ENCODE measurements at regions not wholly inside any gene's neighbourhood (a gene's known extent, or its start where the extent isn't known, plus 50 kb on each side); places are given as distances from the start of the nearest gene placed in this dataset.

DNA sequence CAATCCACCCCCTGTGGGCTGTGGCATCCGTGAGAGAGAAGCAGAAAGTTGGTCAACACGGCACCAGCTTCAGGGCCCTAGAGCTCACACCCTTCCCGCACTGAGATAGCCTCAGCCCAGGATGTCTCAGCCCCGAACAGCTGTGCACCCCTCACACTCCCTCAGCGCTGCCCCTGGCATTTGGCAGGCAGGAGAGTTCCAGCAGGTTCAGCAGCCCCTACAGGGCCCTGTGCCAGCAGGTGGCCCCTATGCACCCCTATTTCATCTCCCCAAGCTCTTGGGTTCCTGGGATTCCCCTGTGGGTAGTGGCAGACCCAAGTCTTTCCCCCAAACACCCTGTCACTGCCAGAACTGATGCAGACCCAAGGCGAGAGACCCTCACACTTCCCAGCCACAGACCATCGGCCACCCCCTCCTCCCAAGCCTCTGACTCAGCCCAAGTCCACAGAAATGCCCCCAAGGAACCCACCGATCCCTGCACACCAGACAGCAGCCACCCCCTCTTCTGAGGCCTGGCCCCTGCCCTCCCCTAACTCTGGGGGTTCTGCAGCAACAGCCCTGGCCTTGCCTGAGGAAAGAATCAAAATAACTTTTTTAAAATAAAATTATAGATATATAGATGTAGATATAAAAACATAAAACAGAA, 183.6 kb downstream of the IGLL1 start:
- Histone ChIP-seq H2AFZ (ENCODE audit: low read depth, low read length, severe bottlenecking) (no peak overlapping the region), H3K27ac (ENCODE audit: low read depth, low read length) (no peak overlapping the region), H3K79me2 (ENCODE audit: insufficient read depth, low read length) (no peaks in the 10 kb centered on the region), H3K36me3 (ENCODE audit: low read length) (no peaks in the 10 kb centered on the region), H3K4me3 (ENCODE audit: insufficient read depth, low read length, poor library complexity, severe bottlenecking) (no peak overlapping the region), H4K20me1 (ENCODE audit: low read depth, low read length) (no peaks in the 10 kb centered on the region), H3K9ac (ENCODE audit: low read length) (no peak overlapping the region), H3F3A (ENCODE audit: insufficient read depth) (no peaks in the 10 kb centered on the region), H3K9me2 (replicated peaks; ENCODE audit: insufficient read depth, low read length) (no peaks in the 10 kb centered on the region), H3K27me3 (ENCODE audit: low read length) (no peaks in the 10 kb centered on the region), H3K9me3 (ENCODE audit: insufficient read depth, low read length) (no peaks in the 10 kb centered on the region), H3K4me2 (ENCODE audit: low read depth, low read length, poor library complexity, severe bottlenecking) (no peak overlapping the region)
- TF ChIP-seq, protein P1, sequence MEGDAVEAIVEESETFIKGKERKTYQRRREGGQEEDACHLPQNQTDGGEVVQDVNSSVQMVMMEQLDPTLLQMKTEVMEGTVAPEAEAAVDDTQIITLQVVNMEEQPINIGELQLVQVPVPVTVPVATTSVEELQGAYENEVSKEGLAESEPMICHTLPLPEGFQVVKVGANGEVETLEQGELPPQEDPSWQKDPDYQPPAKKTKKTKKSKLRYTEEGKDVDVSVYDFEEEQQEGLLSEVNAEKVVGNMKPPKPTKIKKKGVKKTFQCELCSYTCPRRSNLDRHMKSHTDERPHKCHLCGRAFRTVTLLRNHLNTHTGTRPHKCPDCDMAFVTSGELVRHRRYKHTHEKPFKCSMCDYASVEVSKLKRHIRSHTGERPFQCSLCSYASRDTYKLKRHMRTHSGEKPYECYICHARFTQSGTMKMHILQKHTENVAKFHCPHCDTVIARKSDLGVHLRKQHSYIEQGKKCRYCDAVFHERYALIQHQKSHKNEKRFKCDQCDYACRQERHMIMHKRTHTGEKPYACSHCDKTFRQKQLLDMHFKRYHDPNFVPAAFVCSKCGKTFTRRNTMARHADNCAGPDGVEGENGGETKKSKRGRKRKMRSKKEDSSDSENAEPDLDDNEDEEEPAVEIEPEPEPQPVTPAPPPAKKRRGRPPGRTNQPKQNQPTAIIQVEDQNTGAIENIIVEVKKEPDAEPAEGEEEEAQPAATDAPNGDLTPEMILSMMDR (IDR thresholded peaks at IDR 0.05; ENCODE audit: insufficient read depth, low read length, poor library complexity, severe bottlenecking): no peak
- TF ChIP-seq EZH2phosphoT487 (conservative IDR thresholded peaks at IDR 0.05; ENCODE audit: low read length): no peak

DNA sequence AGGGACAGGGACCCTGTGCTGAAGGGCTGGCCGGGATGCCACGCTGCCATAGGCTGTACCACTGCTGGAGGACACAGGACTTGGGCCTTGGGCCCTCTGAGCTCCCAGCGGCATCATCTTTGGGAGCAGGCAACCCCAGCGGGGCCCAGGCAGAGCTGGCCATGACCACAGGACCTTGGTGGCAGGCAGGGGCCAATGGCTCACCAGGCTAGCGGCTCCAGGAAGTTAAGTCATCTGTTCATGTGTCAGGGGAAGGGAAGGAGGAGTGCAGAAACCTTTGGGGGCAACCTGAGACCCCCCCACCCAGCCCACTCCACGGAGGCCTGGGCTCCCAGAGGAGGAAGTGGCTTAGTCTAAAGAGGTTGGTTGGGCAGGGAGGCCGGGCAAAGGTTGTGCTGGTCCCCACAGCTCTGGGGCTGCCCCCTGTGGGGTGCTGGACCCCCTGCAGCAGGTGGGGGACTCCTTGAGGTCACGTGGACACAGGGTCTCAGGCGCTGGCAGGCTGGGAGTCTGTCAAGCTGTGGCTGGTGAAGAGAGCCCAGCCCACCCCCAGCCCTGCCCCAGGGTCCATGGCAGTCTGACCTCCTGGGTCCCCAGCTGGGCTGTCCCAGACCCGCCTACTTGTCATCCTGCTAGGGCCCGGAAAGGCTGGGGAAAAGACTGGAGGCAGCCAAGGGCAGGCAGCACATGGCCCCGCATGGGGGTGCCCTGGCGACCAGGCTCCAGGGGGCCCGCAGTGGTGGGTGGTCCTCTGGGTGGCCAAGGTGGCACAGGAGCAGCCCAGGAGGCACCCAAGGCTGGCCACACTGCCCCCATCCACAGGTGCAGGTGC, 184.3 kb downstream of the IGLL1 start:
- no peak overlapping the region for H3K4me3 ChIP-seq (ENCODE audit: insufficient read depth, low read length, poor library complexity, severe bottlenecking)
- H3K36me3 ChIP-seq (ENCODE audit: low read length): no peaks in the 10 kb centered on the region
- H3F3A ChIP-seq (ENCODE audit: insufficient read depth): no peaks in the 10 kb centered on the region
- H3K27ac ChIP-seq (ENCODE audit: low read depth, low read length): no peak overlapping the region
- no peak for TF ChIP-seq EZH2phosphoT487 (conservative IDR thresholded peaks at IDR 0.05; ENCODE audit: low read length)
- H3K9me3 ChIP-seq (ENCODE audit: insufficient read depth, low read length): no peaks in the 10 kb centered on the region
- no peaks in the 10 kb centered on the region for H3K9me2 ChIP-seq (replicated peaks; ENCODE audit: insufficient read depth, low read length)
- H3K9ac ChIP-seq (ENCODE audit: low read length): no peak overlapping the region
- no peaks in the 10 kb centered on the region for H3K27me3 ChIP-seq (ENCODE audit: low read length)
- no peaks in the 10 kb centered on the region for H4K20me1 ChIP-seq (ENCODE audit: low read depth, low read length)
- no peak overlapping the region for H2AFZ ChIP-seq (ENCODE audit: low read depth, low read length, severe bottlenecking)
- no peaks in the 10 kb centered on the region for H3K79me2 ChIP-seq (ENCODE audit: insufficient read depth, low read length)
- H3K4me2 ChIP-seq (ENCODE audit: low read depth, low read length, poor library complexity, severe bottlenecking): no peak overlapping the region

DNA sequence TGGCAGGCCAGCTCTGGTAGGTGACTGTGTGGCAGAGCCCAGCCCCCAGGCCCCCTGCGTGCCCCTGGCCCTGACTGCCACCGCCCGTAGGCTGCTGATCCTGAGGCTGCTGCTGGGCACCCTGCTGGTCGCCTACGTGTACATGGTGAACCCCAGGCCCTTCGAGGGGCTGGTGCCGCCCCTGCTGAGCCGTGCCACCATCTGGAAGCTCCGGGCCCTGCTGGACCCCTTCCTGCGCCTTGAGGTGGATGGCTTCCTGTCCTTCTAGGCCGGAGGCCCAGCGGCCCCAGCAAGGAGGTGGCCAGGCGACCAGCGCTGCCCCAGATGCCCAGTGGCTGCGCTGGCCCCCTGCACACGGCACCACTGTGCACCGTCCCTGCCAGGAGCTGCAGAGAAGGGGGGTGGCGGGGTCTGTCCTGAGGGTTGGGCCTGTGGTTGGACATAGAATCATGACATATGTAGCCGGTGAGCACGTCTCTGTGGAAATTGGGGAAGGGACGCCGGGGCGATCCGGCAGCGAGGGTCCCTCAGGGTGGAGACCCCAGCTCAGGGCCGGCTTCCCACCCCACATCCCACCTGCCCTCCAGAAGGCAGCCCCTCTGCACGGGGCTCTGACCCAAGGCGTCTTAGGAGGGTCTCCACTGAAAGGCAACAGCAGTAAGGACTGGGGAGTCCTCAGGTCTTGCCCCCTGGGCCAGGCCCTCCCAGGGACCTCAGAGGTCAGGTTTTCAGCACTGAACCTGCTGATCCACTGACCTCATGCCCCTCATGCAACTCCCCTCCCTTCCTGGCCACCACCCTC, 185.4 kb downstream of the IGLL1 start:
- H3K4me2 ChIP-seq (ENCODE audit: low read depth, low read length, poor library complexity, severe bottlenecking): no peak overlapping the region
- H2AFZ ChIP-seq (ENCODE audit: low read depth, low read length, severe bottlenecking): no peak overlapping the region
- H3F3A ChIP-seq (ENCODE audit: insufficient read depth): no peaks in the 10 kb centered on the region
- no peaks in the 10 kb centered on the region for H3K36me3 ChIP-seq (ENCODE audit: low read length)
- no peaks in the 10 kb centered on the region for H3K79me2 ChIP-seq (ENCODE audit: insufficient read depth, low read length)
- no peaks in the 10 kb centered on the region for H3K9me3 ChIP-seq (ENCODE audit: insufficient read depth, low read length)
- no peaks in the 10 kb centered on the region for H3K27me3 ChIP-seq (ENCODE audit: low read length)
- H3K27ac ChIP-seq (ENCODE audit: low read depth, low read length): no peak overlapping the region
- H3K9me2 ChIP-seq (replicated peaks; ENCODE audit: insufficient read depth, low read length): no peaks in the 10 kb centered on the region
- no peak overlapping the region for H3K4me3 ChIP-seq (ENCODE audit: insufficient read depth, low read length, poor library complexity, severe bottlenecking)
- no peak overlapping the region for H3K9ac ChIP-seq (ENCODE audit: low read length)
- no peak for TF ChIP-seq EZH2phosphoT487 (conservative IDR thresholded peaks at IDR 0.05; ENCODE audit: low read length)
- TF ChIP-seq, protein P1 (IDR thresholded peaks at IDR 0.05; ENCODE audit: insufficient read depth, low read length, poor library complexity, severe bottlenecking): no peak
- H4K20me1 ChIP-seq (ENCODE audit: low read depth, low read length): no peaks in the 10 kb centered on the region
